GM23248 (cell line): ENCODE measurements at regions not wholly inside any gene's neighbourhood (a gene's known extent, or its start where the extent isn't known, plus 50 kb on each side); places are given as distances from the start of the nearest gene placed in this dataset.

Source experiments
- EZH2 ChIP-seq: fragments of 200-600 bp; sonication (generic); IDR thresholded peaks from 2 replicates; pipeline ENCODE4 v1.6.1; 2018; ENCODE audit warnings: antibody characterized with exemption, mild to moderate bottlenecking; ENCODE audit not compliant: insufficient read depth, poor library complexity, severe bottlenecking
- EZH2phosphoT487 ChIP-seq: fragments of 200-600 bp; sonication (generic); IDR thresholded peaks from 2 replicates; pipeline ENCODE4 v1.6.1; 2018; ENCODE audit warnings: antibody characterized with exemption, moderate library complexity, mild to moderate bottlenecking, low read depth; ENCODE audit not compliant: insufficient read depth

- no peak for TF ChIP-seq EZH2
- TF ChIP-seq EZH2phosphoT487 = no peak
Measured at GRCh38 chr3:170697908-170698307, 112.0 kb upstream of the SLC7A14 start.
